Endothelial cell of umbilical vein (primary cell): ENCODE measurements at regions not wholly inside any gene's neighbourhood (a gene's known extent, or its start where the extent isn't known, plus 50 kb on each side); places are given as distances from the start of the nearest gene placed in this dataset.

Experiments
- POLR2A ChIP-seq: IDR thresholded peaks from 2 replicates; pipeline ENCODE4 v1.6.1; 2012; ENCODE audit warnings: low read depth, mild to moderate bottlenecking, control low read depth, low read length
- POLR2AphosphoS5 ChIP-seq: IDR thresholded peaks from 2 replicates; pipeline ENCODE4 v1.6.1; 2012; ENCODE audit warnings: low read depth, mild to moderate bottlenecking, control low read depth, low read length, moderate library complexity; ENCODE audit not compliant: insufficient read depth

- TF ChIP-seq POLR2A (no peak), POLR2AphosphoS5 (no peak)
These were observed 73.1 kb upstream of the GALNT2 start for GRCh38 chr1:229993894-229994293.
